ENCODE measurements at regions not wholly inside any gene's neighbourhood (a gene's known extent, or its start where the extent isn't known, plus 50 kb on each side); places are given as distances from the start of the nearest gene placed in this dataset.
"Not testable (repeated sequence)": the region's sequence is repeated elsewhere in the genome, so short reads cannot be mapped to it uniquely, and the experiment has no call there.

DNA sequence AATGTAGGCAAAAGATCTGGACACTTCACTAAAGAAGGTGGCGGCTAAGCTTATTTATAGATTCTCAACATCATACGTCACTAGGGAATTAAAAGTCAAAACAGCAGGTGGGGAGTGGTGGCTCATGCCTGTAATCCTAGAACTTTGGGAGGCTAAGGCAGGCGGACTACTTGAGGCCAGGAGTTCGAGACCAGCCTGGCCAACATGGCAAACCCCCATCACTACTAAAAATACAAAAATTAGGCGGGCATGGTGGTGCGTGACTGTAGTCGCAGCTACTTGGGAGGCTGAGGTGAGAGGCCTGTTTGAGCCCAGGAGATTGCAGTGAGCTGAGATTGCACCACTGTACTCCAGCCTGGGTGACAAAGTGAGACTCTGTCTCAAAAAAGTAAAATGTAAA is 74.6 kb downstream of the GPX5 start:
- H3K27me3 ChIP-seq (ENCODE audit: control insufficient read depth in 1 of 2, insufficient read depth in 2 of 2, low read length in 2 of 2) = no peaks in the 10 kb centered on the region
- no peaks in the 10 kb centered on the region for H3K4me1 ChIP-seq (ENCODE audit: insufficient read depth, low read length)
- no peak overlapping the region for H3K27ac ChIP-seq (ENCODE audit: low read depth, low read length)
- no peaks in the 10 kb centered on the region for H3K9me3 ChIP-seq (ENCODE audit: low read length)
- H3K9ac ChIP-seq (ENCODE audit: low read length) = no peak overlapping the region
- no peak overlapping the region for H3K4me3 ChIP-seq (ENCODE audit: low read depth in 1 of 2, low read length in 2 of 2)
- H3K36me3 ChIP-seq (ENCODE audit: insufficient read depth, low read length) = no peaks in the 10 kb centered on the region

DNA sequence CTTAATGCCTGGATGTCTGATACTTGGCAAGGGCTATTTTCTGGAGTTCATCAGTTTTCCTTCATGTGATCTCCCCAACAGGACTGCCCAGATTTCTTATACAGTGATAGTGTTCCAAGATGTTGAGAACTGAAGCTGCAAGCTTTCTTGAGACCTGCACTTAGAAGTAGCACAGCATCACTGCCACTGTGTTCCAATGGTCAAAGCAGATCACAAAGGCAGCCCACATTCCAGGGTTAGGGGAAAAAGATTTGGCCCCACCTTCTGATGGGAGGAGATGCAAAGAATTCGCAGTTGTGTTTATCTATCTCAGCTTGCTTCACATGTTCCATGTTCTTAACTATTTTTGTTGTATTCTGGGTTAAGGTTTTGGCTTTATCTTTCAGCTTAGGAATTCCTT is 78.2 kb downstream of the GPX5 start:
- Histone ChIP-seq H3K36me3 (ENCODE audit: insufficient read depth, low read length) (no peaks in the 10 kb centered on the region), H3K27me3 (ENCODE audit: control insufficient read depth in 1 of 2, insufficient read depth in 2 of 2, low read length in 2 of 2) (peaks cover 0 to 16% of the 10 kb centered on the region in 2 donors), H3K4me3 (ENCODE audit: low read depth in 1 of 2, low read length in 2 of 2) (no peak overlapping the region), H3K4me1 (ENCODE audit: insufficient read depth, low read length) (no peaks in the 10 kb centered on the region), H3K9ac (ENCODE audit: low read length) (no peak overlapping the region), H3K27ac (ENCODE audit: low read depth, low read length) (no peak overlapping the region), H3K9me3 (ENCODE audit: low read length) (no peaks in the 10 kb centered on the region)

DNA sequence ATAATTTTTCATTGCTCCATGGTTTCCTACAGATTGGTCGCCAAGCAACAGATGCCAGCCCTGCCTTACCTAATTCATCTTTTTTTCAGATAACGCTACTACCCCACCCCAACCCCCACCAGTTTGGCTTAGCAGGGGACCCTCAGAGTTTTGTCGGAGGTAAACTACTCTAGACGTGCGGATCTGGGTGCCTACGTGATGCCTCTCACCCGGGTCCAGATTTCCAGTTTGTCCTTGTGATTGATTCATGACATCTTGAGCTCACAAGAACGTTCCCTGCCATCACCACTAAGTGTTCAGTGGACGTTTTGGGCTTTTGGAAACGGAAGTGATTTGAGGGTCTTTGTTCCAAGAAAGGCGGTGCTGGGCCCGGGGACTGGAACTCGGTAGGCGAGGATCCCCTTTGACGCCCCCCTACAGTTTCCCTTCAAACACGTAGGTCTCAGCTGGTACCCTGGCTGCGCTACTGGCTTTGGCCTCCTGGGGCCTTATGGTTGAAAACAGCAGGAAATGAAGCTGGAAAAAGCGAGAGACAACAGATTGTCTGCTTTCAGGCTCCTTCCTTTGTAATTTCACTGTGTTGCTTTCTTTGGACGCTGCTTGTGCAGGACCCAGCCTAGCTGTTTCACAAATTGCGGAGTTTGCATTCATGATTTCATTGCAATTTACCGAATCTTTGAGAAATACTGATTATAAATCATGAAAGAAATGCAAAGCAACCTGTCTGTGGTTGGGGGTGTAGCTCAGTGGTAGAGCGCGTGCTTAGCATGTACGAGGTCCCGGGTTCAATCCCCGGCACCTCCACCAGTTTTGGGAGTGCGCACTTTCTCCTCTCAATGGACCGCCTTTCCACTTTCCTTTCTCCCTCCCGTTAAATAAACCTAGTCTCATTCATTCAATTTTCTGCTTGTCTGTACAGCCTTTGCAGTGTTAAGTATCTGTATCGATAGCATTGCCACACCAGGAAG is 81.0 kb downstream of the GPX5 start:
- H3K9ac ChIP-seq (ENCODE audit: low read length) = no peak overlapping the region
- no peak overlapping the region for H3K27ac ChIP-seq (ENCODE audit: low read depth, low read length)
- no peaks in the 10 kb centered on the region for H3K36me3 ChIP-seq (ENCODE audit: insufficient read depth, low read length)

DNA sequence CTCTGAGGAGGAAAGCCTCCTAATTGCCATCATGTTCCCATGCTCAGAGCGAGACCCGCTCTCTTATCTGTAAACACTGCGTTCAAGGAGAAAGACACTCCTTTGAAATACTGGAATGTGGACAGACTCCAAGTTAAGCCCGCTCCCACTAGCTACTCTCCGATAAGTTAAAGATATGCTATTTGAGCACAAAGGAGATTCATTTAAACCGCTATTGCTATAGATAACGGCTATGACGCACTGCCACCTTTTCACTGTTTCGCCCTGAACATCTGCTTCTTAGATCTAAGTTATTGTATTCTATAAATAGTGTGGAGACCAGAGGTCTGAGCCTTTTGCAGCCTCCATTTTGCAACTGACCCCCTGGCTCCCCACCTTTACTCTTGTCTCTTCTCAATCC is 82.3 kb downstream of the GPX5 start:
- Histone ChIP-seq H3K36me3 (ENCODE audit: insufficient read depth, low read length) (no peaks in the 10 kb centered on the region), H3K9me3 (ENCODE audit: low read length) (no peaks in the 10 kb centered on the region), H3K4me1 (ENCODE audit: insufficient read depth, low read length) (no peaks in the 10 kb centered on the region), H3K4me3 (ENCODE audit: low read depth in 1 of 2, low read length in 2 of 2) (no peak overlapping the region), H3K27me3 (ENCODE audit: control insufficient read depth in 1 of 2, insufficient read depth in 2 of 2, low read length in 2 of 2) (peaks cover 0 to 16% of the 10 kb centered on the region in 2 donors), H3K27ac (ENCODE audit: low read depth, low read length) (no peak overlapping the region), H3K9ac (ENCODE audit: low read length) (no peak overlapping the region)

More for the DNA sequence above, 81.0 kb downstream of the GPX5 start:
- H3K27me3 ChIP-seq (ENCODE audit: control insufficient read depth in 1 of 2, insufficient read depth in 2 of 2, low read length in 2 of 2) = peaks cover 0 to 16% of the 10 kb centered on the region in 2 donors
- no peaks in the 10 kb centered on the region for H3K4me1 ChIP-seq (ENCODE audit: insufficient read depth, low read length)
- no peaks in the 10 kb centered on the region for H3K9me3 ChIP-seq (ENCODE audit: low read length)
- no peak overlapping the region for H3K4me3 ChIP-seq (ENCODE audit: low read depth in 1 of 2, low read length in 2 of 2)

DNA sequence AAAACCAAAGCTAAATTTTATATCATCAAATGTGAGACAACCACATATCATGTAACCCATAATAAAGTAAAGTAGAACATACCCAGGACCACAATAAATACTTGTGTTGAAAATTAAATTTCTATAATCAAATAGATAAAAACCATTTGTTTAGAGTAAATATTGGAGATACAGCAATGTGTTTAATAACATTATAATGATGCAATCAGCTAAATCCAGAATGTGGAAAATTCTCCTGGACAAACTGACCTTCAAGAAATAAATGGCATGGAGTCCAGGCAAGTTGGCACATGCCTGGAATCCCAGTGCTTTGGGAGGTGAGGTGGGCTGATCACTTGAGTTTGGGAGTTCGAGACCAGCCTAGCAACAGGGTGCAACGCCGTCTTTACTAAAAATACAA is 84.0 kb downstream of the GPX5 start:
- H3K9me3 ChIP-seq (ENCODE audit: low read length) = no peaks in the 10 kb centered on the region
- no peak overlapping the region for H3K4me3 ChIP-seq (ENCODE audit: low read depth in 1 of 2, low read length in 2 of 2)
- H3K9ac ChIP-seq (ENCODE audit: low read length) = no peak overlapping the region
- no peaks in the 10 kb centered on the region for H3K36me3 ChIP-seq (ENCODE audit: insufficient read depth, low read length)
- peaks cover 0 to 16% of the 10 kb centered on the region in 2 donors for H3K27me3 ChIP-seq (ENCODE audit: control insufficient read depth in 1 of 2, insufficient read depth in 2 of 2, low read length in 2 of 2)
- H3K4me1 ChIP-seq (ENCODE audit: insufficient read depth, low read length) = no peaks in the 10 kb centered on the region
- no peak overlapping the region for H3K27ac ChIP-seq (ENCODE audit: low read depth, low read length)

DNA sequence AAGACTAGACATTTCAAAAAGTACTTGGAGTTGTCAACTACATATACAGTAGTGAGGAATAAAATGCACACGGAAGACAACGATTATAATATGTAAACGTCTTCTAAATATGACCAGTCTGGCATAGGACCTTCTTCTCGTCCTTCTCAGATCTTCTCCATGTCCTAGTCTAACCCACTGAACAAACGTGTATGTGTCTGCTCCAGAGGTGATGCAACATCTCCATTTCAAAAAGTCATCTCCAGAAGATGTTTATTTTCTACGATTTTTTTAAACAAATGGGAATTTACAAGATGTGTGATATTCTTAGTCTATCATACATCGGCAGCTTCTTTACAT is 89.9 kb downstream of the GPX5 start:
- Histone ChIP-seq H3K9me3 (ENCODE audit: low read length) (no peaks in the 10 kb centered on the region), H3K9ac (ENCODE audit: low read length) (no peak overlapping the region), H3K4me1 (ENCODE audit: insufficient read depth, low read length) (no peaks in the 10 kb centered on the region), H3K27ac (ENCODE audit: low read depth, low read length) (no peak overlapping the region), H3K27me3 (ENCODE audit: control insufficient read depth in 1 of 2, insufficient read depth in 2 of 2, low read length in 2 of 2) (peaks cover 0 to 8% of the 10 kb centered on the region in 2 donors), H3K36me3 (ENCODE audit: insufficient read depth, low read length) (no peaks in the 10 kb centered on the region), H3K4me3 (ENCODE audit: low read depth in 1 of 2, low read length in 2 of 2) (no peak overlapping the region)

DNA sequence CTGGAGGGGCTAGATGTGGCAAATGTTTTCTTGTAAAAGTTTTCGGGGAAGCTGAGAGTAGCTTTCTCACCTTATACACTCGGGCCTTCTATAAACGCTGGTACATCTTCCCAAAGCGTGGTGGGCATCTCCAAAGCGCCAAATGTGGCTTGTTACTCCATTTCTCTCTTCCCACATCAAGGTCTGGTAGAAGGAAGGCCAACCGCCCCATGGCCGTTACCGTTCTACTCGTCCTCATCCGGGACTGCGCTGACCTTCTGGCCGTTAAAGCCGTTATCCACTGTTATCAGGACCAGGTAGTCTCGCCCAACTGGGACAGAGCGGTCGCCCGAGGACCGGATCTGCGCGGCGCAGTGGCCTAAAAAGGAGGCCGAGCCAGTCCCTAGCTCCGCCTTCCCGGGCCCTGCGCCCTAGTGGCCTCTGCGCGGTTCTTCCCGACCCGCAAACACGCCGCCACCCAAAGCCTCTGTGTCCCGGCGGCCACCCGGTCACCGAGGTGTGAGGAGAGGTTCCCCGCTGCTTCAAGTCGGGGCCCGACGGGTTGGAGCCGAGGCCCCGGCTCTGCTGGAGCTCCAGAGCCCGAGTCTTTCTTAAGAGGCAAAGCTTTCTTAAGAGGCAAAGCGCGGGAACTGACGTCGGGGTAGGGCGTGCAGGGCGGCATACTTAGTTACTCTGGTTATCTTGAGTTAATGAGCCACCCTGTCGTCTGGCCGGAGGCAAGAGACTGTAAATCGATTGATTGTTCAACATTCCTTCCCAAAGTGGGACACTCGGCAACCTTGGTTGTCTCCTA is 90.5 kb downstream of the GPX5 start:
- Histone ChIP-seq H3K4me1 (ENCODE audit: insufficient read depth, low read length) (no peaks in the 10 kb centered on the region), H3K27me3 (ENCODE audit: control insufficient read depth in 1 of 2, insufficient read depth in 2 of 2, low read length in 2 of 2) (peaks cover 0 to 8% of the 10 kb centered on the region in 2 donors), H3K27ac (ENCODE audit: low read depth, low read length) (no peak overlapping the region), H3K9me3 (ENCODE audit: low read length) (no peaks in the 10 kb centered on the region), H3K36me3 (ENCODE audit: insufficient read depth, low read length) (no peaks in the 10 kb centered on the region), H3K4me3 (ENCODE audit: low read depth in 1 of 2, low read length in 2 of 2) (no peak overlapping the region), H3K9ac (ENCODE audit: low read length) (no peak overlapping the region)

DNA sequence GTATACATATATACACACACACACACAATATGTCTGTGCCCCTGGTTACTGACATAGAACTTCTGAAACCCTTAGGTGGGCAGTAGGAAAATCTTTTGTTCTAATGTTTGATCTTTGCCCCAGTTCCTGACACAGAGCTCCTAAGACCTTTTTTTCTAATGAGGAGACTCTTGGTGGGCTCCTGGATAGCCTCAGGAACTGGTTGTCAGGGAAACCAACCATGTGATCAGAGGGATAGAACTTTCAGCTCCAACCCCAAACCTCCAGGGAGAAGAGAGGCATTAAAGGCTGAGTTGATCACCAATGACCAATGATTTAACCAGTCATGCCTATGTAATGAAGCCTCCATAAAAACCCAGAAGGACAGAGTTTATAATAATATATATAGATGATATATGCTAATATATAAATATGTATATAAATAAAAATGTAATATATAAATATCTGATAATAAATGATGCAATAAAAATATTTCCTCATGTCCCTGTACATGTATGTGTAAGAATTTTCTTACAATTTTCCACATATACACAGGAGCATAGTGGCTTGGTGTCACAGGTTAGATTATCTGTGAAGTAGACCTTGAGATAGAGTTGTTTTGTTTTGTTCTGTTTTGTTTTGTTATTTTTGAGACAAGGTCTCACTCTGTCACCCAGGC is 93.3 kb downstream of the GPX5 start:
- H3K27me3 ChIP-seq (ENCODE audit: control insufficient read depth in 1 of 2, insufficient read depth in 2 of 2, low read length in 2 of 2) = peaks cover 0 to 8% of the 10 kb centered on the region in 2 donors
- H3K9ac ChIP-seq (ENCODE audit: low read length) = no peak overlapping the region
- H3K4me1 ChIP-seq (ENCODE audit: insufficient read depth, low read length) = no peaks in the 10 kb centered on the region
- H3K36me3 ChIP-seq (ENCODE audit: insufficient read depth, low read length) = no peaks in the 10 kb centered on the region
- H3K4me3 ChIP-seq (ENCODE audit: low read depth in 1 of 2, low read length in 2 of 2) = no peak overlapping the region
- no peaks in the 10 kb centered on the region for H3K9me3 ChIP-seq (ENCODE audit: low read length)
- no peak overlapping the region for H3K27ac ChIP-seq (ENCODE audit: low read depth, low read length)

DNA sequence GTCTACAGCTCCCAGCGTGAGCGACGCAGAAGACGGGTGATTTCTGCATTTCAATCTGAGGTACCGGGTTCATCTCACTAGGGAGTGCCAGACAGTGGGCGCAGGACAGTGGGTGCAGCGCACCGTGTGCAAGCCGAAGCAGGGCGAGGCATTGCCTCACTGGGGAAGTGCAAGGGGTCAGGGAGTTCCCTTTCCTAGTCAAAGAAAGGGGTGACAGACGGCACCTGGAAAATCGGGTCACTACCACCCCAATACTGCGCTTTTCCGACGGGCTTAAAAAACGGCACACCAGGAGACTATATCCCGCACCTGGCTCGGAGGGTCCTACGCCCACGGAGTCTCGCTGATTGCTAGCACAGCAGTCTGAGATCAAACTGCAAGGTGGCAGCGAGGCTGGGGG is 95.6 kb downstream of the GPX5 start:
- not testable (repeated sequence) for H3K4me3 ChIP-seq (ENCODE audit: low read depth in 1 of 2, low read length in 2 of 2); H3K9ac ChIP-seq (ENCODE audit: low read length); H3K9me3 ChIP-seq (ENCODE audit: low read length)

DNA sequence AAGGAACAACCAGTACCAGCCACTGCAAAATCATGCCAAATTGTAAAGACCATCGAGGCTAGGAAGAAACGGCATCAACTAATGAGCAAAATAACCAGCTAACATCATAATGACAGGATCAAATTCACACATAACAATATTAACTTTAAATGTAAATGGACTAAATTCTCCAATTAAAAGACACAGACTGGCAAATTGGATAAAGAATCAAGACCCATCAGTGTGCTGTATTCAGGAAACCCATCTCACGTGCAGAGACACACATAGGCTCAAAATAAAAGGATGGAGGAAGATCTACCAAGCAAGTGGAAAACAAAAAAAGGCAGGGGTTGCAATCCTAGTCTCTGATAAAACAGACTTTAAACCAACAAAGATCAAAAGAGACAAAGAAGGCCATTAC is 97.6 kb downstream of the GPX5 start:
- not testable (repeated sequence) for H3K27ac ChIP-seq (ENCODE audit: low read depth, low read length); H3K9ac ChIP-seq (ENCODE audit: low read length); H3K27me3 ChIP-seq (ENCODE audit: control insufficient read depth in 1 of 2, insufficient read depth in 2 of 2, low read length in 2 of 2); H3K4me1 ChIP-seq (ENCODE audit: insufficient read depth, low read length); H3K4me3 ChIP-seq (ENCODE audit: low read depth in 1 of 2, low read length in 2 of 2); H3K9me3 ChIP-seq (ENCODE audit: low read length); H3K36me3 ChIP-seq (ENCODE audit: insufficient read depth, low read length)

More for the DNA sequence above, 95.6 kb downstream of the GPX5 start:
- H3K27me3 ChIP-seq (ENCODE audit: control insufficient read depth in 1 of 2, insufficient read depth in 2 of 2, low read length in 2 of 2); H3K27ac ChIP-seq (ENCODE audit: low read depth, low read length); H3K4me1 ChIP-seq (ENCODE audit: insufficient read depth, low read length); H3K36me3 ChIP-seq (ENCODE audit: insufficient read depth, low read length): not testable (repeated sequence)

DNA sequence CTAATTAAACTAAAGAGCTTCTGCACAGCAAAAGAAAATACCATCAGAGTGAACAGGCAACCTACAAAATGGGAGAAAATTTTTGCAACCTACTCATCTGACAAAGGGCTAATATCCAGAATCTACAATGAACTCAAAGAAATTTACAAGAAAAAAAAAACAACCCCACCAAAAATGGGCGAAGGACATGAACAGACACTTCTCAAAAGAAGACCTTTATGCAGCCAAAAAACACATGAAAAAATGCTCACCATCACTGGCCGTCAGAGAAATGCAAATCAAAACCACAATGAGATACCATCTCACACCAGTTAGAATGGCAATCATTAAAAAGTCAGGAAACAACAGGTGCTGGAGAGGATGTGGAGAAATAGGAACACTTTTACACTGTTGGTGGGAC is 100.7 kb downstream of the GPX5 start:
- not testable (repeated sequence) for H3K36me3 ChIP-seq (ENCODE audit: insufficient read depth, low read length); H3K9me3 ChIP-seq (ENCODE audit: low read length); H3K9ac ChIP-seq (ENCODE audit: low read length); H3K4me1 ChIP-seq (ENCODE audit: insufficient read depth, low read length); H3K27ac ChIP-seq (ENCODE audit: low read depth, low read length); H3K27me3 ChIP-seq (ENCODE audit: control insufficient read depth in 1 of 2, insufficient read depth in 2 of 2, low read length in 2 of 2); H3K4me3 ChIP-seq (ENCODE audit: low read depth in 1 of 2, low read length in 2 of 2)

Data from muscle layer of colon (tissue), 2 donors.